Lung (tissue), 11 donors: ENCODE measurements at regions not wholly inside any gene's neighbourhood (a gene's known extent, or its start where the extent isn't known, plus 50 kb on each side); places are given as distances from the start of the nearest gene placed in this dataset.

ENCODE experiments used
- ATAC-seq: fragments of 200-7000 bp; cut with Tn5 transposase; one replicate; pipeline ENCODE4 v1.9.1; 2020; ENCODE audit warnings: moderate number of reproducible peaks; ENCODE audit not compliant: insufficient read depth, low FRiP score
- DNase-seq, 3 donors: peaks; one replicate each; pipeline ENCODE4 v3.0.0-alpha.2; 2013 to 2017
- H3K27ac ChIP-seq, 2 donors: one replicate each; pipeline ENCODE4 v1.5.1; 2013; ENCODE audit warnings: mild to moderate bottlenecking in 2 of 2, moderate library complexity in 2 of 2, control low read depth in 1 of 2, inconsistent platforms in 1 of 2, low read depth in 1 of 2, low read length in 1 of 2
- H3K27me3 ChIP-seq, 3 donors: one replicate each; pipeline ENCODE4 v1.5.1; 2013; ENCODE audit warnings: low read length in 2 of 3; ENCODE audit not compliant: control insufficient read depth in 3 of 3, insufficient read depth in 3 of 3
- H3K36me3 ChIP-seq, 4 donors: one replicate each; pipeline ENCODE4 v1.5.1; 2013; ENCODE audit warnings: low read length in 4 of 4, mild to moderate bottlenecking in 1 of 4, moderate library complexity in 1 of 4; ENCODE audit not compliant: control insufficient read depth in 4 of 4, insufficient read depth in 4 of 4
- H3K4me1 ChIP-seq, 5 donors: one replicate each; pipeline ENCODE4 v1.5.1; 2013; ENCODE audit warnings: low read length in 5 of 5, mild to moderate bottlenecking in 2 of 5, moderate library complexity in 1 of 5; ENCODE audit not compliant: control insufficient read depth in 5 of 5, insufficient read depth in 5 of 5
- H3K4me3 ChIP-seq: one replicate; pipeline ENCODE4 v1.5.1; 2013; ENCODE audit warnings: mild to moderate bottlenecking, control low read depth, moderate library complexity
- H3K9ac ChIP-seq, 2 donors: one replicate each; pipeline ENCODE4 v1.5.1; 2013; ENCODE audit warnings: low read length in 2 of 2, control low read depth in 1 of 2; ENCODE audit not compliant: insufficient read depth in 1 of 2
- H3K9me3 ChIP-seq, 4 donors: one replicate each; pipeline ENCODE4 v1.5.1; 2013; ENCODE audit warnings: low read length in 3 of 4, mild to moderate bottlenecking in 1 of 4, moderate library complexity in 1 of 4; ENCODE audit not compliant: control insufficient read depth in 4 of 4, insufficient read depth in 3 of 4
- WGBS, 2 donors: extraction: QIAGEN DNeasy Blood & Tissue Kit; methylation state at CpG; one replicate each; pipeline ENCODE4 v1.1.7; 2013; 5-methylcytosine and 5-hydroxymethylcytosine counted together
- TF ChIP-seq, protein P1 (sequence below): IDR thresholded peaks from 2 replicates; pipeline ENCODE4 v1.5.1; 2012; ENCODE audit warnings: mild to moderate bottlenecking; ENCODE audit errors: control extremely low read depth, extremely low read depth
- donor health status: control.
- donor health status: control.
- donor health status: Bipolar disorder and iron deficiency.
- donor health status: healthy.
- donor health status: DM: yes; HTN: yes; CAD: no.

DNA sequence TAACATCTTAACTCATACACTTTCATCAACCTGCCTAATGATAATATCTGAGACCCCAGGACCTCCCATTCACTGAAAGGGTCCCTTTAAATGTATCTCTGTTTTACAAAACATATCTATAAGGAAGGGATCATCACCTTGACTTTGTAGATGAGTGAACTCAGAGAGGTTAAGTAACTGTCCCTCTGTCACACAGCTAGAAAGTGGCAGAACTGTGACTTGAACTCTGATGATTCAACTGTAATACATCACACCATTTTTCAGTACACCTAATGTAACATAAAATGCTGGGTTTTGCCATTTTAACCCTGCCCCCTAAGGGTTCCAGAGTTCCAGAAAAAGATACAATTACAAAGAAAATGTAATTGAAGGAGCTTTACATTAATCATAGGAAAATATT lies 234.6 kb downstream of the ZEB2 start:
- TF ChIP-seq, protein P1, sequence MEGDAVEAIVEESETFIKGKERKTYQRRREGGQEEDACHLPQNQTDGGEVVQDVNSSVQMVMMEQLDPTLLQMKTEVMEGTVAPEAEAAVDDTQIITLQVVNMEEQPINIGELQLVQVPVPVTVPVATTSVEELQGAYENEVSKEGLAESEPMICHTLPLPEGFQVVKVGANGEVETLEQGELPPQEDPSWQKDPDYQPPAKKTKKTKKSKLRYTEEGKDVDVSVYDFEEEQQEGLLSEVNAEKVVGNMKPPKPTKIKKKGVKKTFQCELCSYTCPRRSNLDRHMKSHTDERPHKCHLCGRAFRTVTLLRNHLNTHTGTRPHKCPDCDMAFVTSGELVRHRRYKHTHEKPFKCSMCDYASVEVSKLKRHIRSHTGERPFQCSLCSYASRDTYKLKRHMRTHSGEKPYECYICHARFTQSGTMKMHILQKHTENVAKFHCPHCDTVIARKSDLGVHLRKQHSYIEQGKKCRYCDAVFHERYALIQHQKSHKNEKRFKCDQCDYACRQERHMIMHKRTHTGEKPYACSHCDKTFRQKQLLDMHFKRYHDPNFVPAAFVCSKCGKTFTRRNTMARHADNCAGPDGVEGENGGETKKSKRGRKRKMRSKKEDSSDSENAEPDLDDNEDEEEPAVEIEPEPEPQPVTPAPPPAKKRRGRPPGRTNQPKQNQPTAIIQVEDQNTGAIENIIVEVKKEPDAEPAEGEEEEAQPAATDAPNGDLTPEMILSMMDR = no peak
- DNase-seq = no peak
- Histone ChIP-seq H3K9ac (no peak overlapping the region), H3K4me3 (no peak overlapping the region), H3K4me1 (no peaks in the 10 kb centered on the region), H3K27ac (no peak overlapping the region), H3K36me3 (peaks cover 0 to 4% (median 0%) of the 10 kb centered on the region in 4 donors), H3K9me3 (no peaks in the 10 kb centered on the region), H3K27me3 (no peaks in the 10 kb centered on the region)
- ATAC-seq = no peak

DNA sequence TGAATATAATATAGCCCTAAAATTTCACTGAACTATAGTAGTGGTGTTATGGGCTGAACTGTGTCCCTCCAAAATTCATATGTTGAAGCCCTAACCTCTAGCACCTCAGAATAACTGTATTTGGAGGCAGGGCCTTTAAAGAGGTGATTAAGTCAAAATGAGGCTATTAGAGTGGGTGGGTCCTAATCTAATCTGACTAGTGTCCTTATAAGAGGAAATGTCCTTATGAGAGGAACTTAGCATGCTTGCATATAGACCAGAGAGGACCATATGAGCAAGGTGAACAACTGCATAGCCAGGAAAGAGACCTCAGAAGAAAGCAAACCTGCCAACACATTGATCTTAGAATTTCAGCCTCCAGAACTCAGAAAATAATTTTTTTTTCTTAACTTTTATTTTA lies 238.4 kb downstream of the ZEB2 start:
- TF ChIP-seq, protein P1 = no peak
- Histone ChIP-seq H3K27me3 (no peaks in the 10 kb centered on the region), H3K4me1 (no peaks in the 10 kb centered on the region), H3K9me3 (no peaks in the 10 kb centered on the region), H3K36me3 (peaks cover 0 to 4% (median 0%) of the 10 kb centered on the region in 4 donors), H3K27ac (no peak overlapping the region), H3K4me3 (no peak overlapping the region), H3K9ac (no peak overlapping the region)
- no peak for ATAC-seq
- DNase-seq = no peak

DNA sequence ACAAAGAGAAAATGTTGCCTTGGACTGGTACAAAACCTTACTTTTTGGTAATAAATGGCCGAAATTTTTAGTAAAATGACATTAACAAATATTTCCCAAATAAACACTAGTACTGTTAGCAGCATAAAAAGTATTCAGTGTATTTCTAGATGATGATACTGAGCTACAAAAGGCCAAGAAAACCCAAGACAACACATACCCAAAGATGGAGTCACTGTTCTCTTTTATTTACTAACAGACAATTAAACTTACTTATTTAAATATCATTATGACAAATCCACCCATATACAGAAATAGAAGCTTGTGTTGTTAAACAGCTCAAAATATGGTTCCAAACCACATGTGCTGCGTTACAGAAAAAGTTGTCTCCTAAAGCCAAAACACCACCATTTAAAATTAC lies 239.9 kb downstream of the ZEB2 start:
- no peak overlapping the region for H3K9ac ChIP-seq
- H3K4me3 ChIP-seq = no peak overlapping the region
- no peaks in the 10 kb centered on the region for H3K4me1 ChIP-seq
- TF ChIP-seq, protein P1 = no peak
- no peak overlapping the region for H3K27ac ChIP-seq
- no peaks in the 10 kb centered on the region for H3K9me3 ChIP-seq
- ATAC-seq = no peak
- no peak for DNase-seq
- 93 to 100% methylated on average over 2 of the region's 2 CpGs for WGBS, 2 donors
- no peaks in the 10 kb centered on the region for H3K27me3 ChIP-seq
- peaks cover 0 to 4% (median 0%) of the 10 kb centered on the region in 4 donors for H3K36me3 ChIP-seq

DNA sequence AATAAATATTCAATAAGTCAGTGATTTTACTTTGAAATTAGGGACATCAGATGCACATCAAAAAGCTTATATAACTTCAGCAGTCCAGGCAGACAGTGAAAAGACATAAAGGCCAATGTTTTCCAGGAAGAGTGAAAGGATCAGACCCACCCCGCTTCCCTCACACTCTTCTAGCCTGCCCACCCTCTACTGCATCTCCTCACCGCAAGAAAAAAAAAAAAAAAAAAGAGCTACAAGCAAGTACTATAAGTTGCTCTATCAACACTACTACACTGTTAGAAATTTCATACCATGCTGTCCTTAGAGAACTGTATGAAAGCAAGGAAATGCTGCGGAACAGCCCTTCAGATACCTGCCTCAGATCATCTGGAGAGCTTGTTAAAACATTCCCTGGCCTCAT lies 240.8 kb downstream of the ZEB2 start:
- Histone ChIP-seq H3K9me3 (no peaks in the 10 kb centered on the region), H3K4me3 (no peak overlapping the region), H3K4me1 (peaks cover 0 to 6% (median 0%) of the 10 kb centered on the region in 5 donors), H3K27ac (no peak overlapping the region), H3K27me3 (no peaks in the 10 kb centered on the region), H3K36me3 (peaks cover 0 to 4% (median under 1%) of the 10 kb centered on the region in 4 donors), H3K9ac (no peak overlapping the region)
- ATAC-seq (no peak), DNase-seq (no peak)
- 83 to 93% methylated on average over 3 of the region's 3 CpGs for WGBS, 2 donors
- TF ChIP-seq, protein P1 = no peak
